PC-9 (cell line): ENCODE measurements at regions not wholly inside any gene's neighbourhood (a gene's known extent, or its start where the extent isn't known, plus 50 kb on each side); places are given as distances from the start of the nearest gene placed in this dataset.

Experiments
- CTCF ChIP-seq: fragments of 200-600 bp; sonication (generic); conservative IDR thresholded peaks from 2 replicates; pipeline ENCODE4 v1.6.1; 2017; ENCODE audit warnings: mixed run types, antibody characterized with exemption, mild to moderate bottlenecking, moderate library complexity
- EZH2 ChIP-seq: fragments of 200-600 bp; sonication (generic); IDR thresholded peaks from 2 replicates; pipeline ENCODE4 v1.8.0; 2017; ENCODE audit warnings: antibody characterized with exemption, low read depth

- no peak for TF ChIP-seq CTCF
- TF ChIP-seq EZH2, result no peak
Measured at GRCh38 chr2:118320658-118321057, 232.4 kb downstream of the INSIG2 start.
